ENCODE measurements at regions not wholly inside any gene's neighbourhood (a gene's known extent, or its start where the extent isn't known, plus 50 kb on each side); places are given as distances from the start of the nearest gene placed in this dataset.

DNA sequence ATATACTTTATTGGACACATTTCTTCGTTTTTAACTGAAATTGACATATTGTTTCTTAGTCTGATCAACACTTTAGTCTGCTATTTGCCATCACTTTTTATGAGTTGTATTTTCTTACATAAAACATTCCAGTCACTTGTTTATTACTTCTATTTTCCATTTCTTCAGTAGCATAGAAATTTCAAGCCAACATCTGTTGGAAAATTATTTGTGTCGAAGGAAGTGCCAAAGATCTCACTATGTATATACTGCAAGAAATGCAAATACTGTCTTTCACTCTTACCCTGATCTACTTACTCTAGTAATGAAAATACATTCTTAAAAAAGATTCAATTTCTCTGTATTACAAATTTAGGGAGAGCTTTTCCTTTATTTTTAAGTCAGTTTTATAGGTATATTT lies 105.9 kb downstream of the SLC17A6 start:
- no peak for TF ChIP-seq POLR2A (IDR thresholded peaks at IDR 0.05; ENCODE audit: low read depth)
- TF ChIP-seq, protein P1, sequence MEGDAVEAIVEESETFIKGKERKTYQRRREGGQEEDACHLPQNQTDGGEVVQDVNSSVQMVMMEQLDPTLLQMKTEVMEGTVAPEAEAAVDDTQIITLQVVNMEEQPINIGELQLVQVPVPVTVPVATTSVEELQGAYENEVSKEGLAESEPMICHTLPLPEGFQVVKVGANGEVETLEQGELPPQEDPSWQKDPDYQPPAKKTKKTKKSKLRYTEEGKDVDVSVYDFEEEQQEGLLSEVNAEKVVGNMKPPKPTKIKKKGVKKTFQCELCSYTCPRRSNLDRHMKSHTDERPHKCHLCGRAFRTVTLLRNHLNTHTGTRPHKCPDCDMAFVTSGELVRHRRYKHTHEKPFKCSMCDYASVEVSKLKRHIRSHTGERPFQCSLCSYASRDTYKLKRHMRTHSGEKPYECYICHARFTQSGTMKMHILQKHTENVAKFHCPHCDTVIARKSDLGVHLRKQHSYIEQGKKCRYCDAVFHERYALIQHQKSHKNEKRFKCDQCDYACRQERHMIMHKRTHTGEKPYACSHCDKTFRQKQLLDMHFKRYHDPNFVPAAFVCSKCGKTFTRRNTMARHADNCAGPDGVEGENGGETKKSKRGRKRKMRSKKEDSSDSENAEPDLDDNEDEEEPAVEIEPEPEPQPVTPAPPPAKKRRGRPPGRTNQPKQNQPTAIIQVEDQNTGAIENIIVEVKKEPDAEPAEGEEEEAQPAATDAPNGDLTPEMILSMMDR (IDR thresholded peaks at IDR 0.05), result no peak
- TF ChIP-seq EP300 (IDR thresholded peaks at IDR 0.05), result no peak
- no peak for TF ChIP-seq POLR2AphosphoS5 (IDR thresholded peaks at IDR 0.05)
